Neutrophil (primary cell): ENCODE measurements at regions not wholly inside any gene's neighbourhood (a gene's known extent, or its start where the extent isn't known, plus 50 kb on each side); places are given as distances from the start of the nearest gene placed in this dataset.
"Not testable (repeated sequence)": the region's sequence is repeated elsewhere in the genome, so short reads cannot be mapped to it uniquely, and the experiment has no call there.

Source experiments
- H3K27ac ChIP-seq: fragments of 200-600 bp; sonication (generic); 2 replicates; pipeline ENCODE4 v1.5.1; 2016; ENCODE audit warnings: mild to moderate bottlenecking, moderate library complexity
- H3K27me3 ChIP-seq: fragments of 200-600 bp; sonication (generic); 2 replicates; pipeline ENCODE4 v1.6.0; 2016; ENCODE audit warnings: mild to moderate bottlenecking
- H3K36me3 ChIP-seq: fragments of 200-600 bp; sonication (generic); 2 replicates; pipeline ENCODE4 v1.5.1; 2017
- H3K4me1 ChIP-seq, 2 experiments: fragments of 200-600 bp in 1 of 2; sonication (generic) in 1 of 2; 1 replicate in 1 of 2; 2 replicates in 1 of 2; pipeline versions ENCODE4 v1.5.1 to v1.6.1; 2013 to 2016; ENCODE audit warnings: low read depth in 1 of 2, low read length in 1 of 2, mild to moderate bottlenecking in 1 of 2, moderate library complexity in 1 of 2; ENCODE audit not compliant: control insufficient read depth in 1 of 2, insufficient read depth in 1 of 2
- H3K4me3 ChIP-seq, 2 experiments: fragments of 200-600 bp in 1 of 2; sonication (generic) in 1 of 2; 1 replicate in 1 of 2; 2 replicates in 1 of 2; pipeline ENCODE4 v1.5.1; 2013 to 2016; ENCODE audit warnings: low read depth in 1 of 2, low read length in 1 of 2, mild to moderate bottlenecking in 1 of 2, moderate library complexity in 1 of 2
- H3K9me3 ChIP-seq: fragments of 200-600 bp; sonication (generic); 2 replicates; pipeline ENCODE4 v1.5.1; 2016
- CTCF ChIP-seq: fragments of 200-600 bp; sonication (generic); IDR thresholded peaks from 2 replicates; pipeline ENCODE4 v1.5.1; 2016; ENCODE audit warnings: antibody characterized with exemption

GRCh38 chr2:224094413-224094812 is 55.3 kb upstream of the SERPINE2 start:
- no peak overlapping the region for H3K27ac ChIP-seq
- no peaks in the 10 kb centered on the region for H3K27me3 ChIP-seq
- H3K4me3 ChIP-seq, result no peak overlapping the region
- H3K36me3 ChIP-seq, result no peaks in the 10 kb centered on the region
- TF ChIP-seq CTCF, result no peak
- H3K9me3 ChIP-seq, result no peaks in the 10 kb centered on the region
- no peaks in the 10 kb centered on the region for H3K4me1 ChIP-seq

GRCh38 chr2:224091671-224092070 is 52.6 kb upstream of the SERPINE2 start:
- not testable (repeated sequence) for H3K9me3 ChIP-seq

GRCh38 chr2:224089606-224090005 is 50.5 kb upstream of the SERPINE2 start:
- not testable (repeated sequence) for H3K27ac ChIP-seq, H3K9me3 ChIP-seq, H3K27me3 ChIP-seq, H3K4me3 ChIP-seq, H3K36me3 ChIP-seq, H3K4me1 ChIP-seq

More at GRCh38 chr2:224091671-224092070, 52.6 kb upstream of the SERPINE2 start:
- not testable (repeated sequence) for H3K36me3 ChIP-seq, H3K4me3 ChIP-seq, H3K4me1 ChIP-seq, H3K27ac ChIP-seq, H3K27me3 ChIP-seq
